SKM-1 (cell line): ENCODE measurements at regions not wholly inside any gene's neighbourhood (a gene's known extent, or its start where the extent isn't known, plus 50 kb on each side); places are given as distances from the start of the nearest gene placed in this dataset.

Source experiments
- DNase-seq: peaks from one replicate; lab custom pipeline; 2025; ENCODE audit not compliant: unreplicated experiment; lab: John Stamatoyannopoulos, UW

DNA sequence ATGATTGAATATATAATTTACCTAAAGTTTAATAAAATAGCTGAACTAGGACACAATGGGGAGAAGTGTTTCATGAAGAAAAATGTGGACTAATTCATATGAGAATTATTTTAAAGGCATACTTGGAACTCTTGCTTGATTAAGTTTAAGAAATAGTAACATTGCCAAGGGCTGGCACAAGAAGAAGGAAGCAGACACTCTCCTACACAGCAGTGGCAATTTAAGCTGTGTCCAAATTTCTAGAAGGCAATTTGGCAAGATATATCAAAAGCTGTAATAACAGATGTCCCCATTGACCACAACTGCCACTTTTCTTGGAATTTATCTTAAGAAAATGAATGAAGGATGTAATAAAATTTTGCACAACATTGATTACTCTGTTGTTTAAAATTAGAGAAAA lies 209.5 kb upstream of the S100G start:
- no peak for DNase-seq

DNA sequence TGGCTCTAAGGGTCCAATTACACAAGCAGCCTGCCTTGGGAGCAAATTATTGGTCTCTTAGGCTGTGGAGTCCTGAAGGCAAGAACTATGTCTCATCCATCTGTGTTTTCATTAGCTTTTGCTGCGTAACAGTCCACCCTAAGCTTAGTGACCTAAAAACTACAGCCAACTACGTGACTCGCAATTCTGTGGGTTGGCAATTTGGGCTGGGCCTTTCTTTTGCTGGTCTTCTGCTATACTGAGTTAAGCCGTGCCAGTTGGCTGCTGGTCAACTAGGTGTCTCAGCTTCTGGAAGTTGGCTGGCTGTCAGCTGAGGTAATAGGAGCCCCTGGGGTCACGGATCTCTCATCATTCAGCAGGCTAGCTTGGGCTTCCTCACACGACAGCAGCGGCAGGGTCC lies 205.6 kb upstream of the S100G start:
- DNase-seq = no peak

DNA sequence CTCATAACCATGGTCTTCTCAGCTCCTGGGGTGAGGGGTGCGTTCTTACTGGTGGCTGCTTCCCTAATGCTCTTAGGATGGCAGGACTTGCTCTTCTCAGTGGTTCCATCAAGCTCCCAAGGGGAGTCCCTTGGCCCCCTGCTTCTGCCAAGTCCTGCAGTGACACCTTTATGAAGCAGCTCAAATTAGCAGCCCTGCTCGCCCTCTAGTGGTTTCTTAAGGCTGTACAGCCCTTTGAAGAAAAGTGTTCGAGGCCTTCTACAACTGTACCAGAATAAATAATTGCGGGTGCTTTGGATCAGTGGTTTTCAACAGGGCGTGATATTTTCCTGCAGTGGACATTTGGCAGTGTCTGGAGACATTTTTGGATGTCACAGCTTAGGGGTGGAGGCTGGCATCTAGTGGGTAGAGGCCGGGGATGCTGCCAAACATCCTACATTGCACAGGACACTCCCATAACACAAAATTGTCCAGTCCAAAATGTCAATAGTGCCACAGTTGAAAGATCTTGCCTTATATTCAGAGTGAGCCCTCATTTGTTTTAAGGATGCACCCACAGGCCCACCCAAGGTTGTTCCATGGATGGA lies 204.7 kb upstream of the S100G start:
- DNase-seq = no peak

DNA sequence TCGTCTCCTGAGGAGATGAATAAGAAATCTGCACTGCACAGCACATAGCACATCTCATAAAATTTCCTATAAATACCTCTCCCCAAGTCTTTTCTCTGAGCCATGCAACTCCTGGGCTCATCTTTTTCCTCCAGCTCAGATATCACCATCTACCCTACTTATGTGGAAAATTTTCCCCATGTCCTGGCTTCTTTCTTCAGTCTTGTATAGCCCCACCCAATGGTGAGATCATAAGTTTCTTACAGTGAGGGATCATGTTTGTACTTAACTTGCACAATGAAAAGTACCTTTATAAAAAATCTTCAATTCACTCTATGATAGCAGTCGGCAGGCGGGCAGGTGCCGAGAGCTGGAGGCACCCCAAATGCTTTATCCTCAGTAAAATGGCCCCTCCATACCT lies 198.6 kb upstream of the S100G start:
- DNase-seq = no peak

DNA sequence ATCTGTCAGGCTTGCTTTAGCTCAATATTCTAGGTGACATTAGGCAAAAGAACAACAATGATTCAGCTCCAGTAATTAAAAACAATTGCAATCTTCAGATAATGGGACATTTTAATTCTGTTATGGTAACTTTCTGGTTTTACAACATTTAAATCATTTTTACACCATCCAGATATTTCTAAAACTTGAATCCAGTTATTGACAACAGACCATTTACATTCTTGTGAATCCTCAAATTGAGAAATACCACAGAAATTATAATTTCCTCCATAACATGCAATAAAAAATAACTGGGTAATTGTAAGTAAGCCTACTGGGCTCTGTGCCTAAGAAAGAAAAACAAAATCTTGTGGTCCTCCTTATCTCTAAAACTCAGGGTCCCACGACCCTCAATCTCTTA lies 195.0 kb upstream of the S100G start:
- DNase-seq = no peak

DNA sequence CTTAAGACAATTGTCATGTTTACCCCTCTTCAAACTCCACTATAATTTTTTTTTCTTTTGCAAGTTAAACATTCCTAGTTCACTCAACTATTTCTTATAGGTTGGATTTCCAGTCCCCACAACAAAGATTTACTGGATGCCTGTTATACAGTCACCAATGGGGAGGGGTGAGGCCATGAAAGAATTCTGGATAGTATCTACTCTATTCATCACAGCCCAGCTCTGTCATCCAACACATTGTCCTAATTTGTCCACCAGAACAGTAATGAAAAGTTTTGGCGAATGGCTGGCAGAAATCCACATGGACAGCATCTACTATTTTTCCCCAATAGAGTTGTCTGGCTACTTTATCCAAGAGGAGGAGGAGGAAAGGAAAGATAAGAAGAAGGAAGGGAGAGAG lies 192.7 kb upstream of the S100G start:
- DNase-seq = no peak

DNA sequence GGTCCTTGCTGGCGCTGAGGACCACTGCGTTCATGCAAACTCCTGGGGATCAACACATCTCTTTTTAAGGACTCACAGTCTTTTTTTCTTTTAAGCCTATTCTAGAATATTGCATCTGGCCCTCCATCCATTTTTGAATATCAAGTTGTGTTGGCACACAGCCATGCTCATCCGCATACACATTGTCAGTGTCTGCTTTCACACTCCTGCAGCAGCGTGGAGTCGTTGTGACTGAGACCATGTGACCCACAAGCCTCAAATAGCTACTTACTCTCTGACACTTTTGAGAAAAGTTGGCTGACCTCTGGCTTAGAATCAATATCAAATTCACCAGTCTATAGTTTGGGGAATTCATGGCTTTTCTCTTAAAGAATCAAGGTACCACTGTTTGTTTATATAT lies 191.8 kb upstream of the S100G start:
- no peak for DNase-seq

DNA sequence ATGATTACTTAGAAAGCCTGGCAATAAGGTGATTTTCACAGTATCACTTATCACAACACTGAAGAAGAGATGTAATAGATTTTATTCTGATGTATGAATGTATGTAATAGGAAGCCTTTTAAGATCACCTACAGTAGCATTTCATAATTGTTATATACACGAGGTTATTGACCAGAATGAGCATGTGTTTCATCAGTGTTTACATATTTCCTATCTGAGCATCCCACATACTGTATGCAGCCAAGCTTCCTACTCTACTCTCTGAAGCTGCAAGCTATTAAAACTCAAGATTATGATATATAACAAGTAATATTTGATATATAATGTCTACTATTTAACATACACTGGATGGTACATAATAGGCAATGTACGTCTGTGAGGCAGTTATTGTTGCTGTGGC lies 190.9 kb upstream of the S100G start:
- no peak for DNase-seq

DNA sequence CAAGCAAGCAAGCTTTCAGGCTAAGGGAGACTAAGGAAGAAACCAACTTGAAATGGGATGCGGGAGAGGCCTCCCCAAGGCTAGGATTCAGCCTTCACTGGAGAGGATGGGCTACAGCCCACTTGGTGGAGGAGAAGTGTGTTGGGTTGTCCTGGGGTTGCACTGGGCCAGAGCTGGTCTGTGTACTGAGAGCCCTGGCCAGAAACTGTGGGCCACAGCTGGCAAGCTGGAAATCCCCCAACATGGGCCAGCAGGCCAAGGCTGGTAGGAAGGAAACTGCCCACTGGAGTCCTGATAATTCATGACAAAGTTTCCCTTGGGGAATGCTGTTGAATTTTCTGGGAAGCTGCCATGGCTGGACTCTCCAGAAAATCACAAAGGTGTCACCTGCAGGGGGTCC lies 188.0 kb upstream of the S100G start:
- no peak for DNase-seq

DNA sequence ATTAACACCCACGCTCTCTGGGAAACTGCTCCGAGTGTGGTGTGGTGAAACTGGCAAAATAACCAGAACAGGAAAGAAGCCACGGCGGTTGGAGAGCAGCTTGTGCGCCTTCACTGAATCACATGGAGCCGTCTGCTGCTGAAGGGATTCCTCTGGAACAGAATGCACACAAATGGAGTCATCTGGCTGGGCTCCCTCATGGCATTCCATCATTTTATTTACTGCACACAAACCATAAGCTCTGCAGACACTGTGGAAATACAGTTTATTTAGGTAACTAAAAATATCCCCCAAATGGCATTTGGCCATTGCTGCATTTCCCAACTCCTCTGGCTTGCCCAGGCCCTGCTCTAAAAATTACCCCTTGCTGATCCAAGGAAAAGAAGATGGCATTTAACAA lies 187.0 kb upstream of the S100G start:
- no peak for DNase-seq

DNA sequence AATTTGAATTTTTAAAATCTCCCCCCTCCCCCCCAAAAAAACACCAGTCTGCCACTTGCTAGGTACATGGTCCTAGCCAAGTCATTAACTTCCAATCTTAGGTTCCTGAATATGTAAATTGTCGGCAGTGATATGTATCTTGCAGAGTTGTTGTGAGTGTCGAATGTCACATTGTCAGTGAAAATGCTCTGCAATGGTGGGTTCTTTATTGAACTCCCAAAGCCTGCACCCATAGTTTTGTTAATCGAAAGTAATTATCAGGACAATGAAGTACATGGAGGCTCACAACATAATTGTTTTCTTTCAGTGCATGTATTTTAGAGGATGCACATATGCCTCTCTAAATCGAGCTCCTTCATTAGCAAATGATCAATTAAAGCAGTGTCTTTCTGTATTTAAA lies 185.6 kb upstream of the S100G start:
- no peak for DNase-seq

DNA sequence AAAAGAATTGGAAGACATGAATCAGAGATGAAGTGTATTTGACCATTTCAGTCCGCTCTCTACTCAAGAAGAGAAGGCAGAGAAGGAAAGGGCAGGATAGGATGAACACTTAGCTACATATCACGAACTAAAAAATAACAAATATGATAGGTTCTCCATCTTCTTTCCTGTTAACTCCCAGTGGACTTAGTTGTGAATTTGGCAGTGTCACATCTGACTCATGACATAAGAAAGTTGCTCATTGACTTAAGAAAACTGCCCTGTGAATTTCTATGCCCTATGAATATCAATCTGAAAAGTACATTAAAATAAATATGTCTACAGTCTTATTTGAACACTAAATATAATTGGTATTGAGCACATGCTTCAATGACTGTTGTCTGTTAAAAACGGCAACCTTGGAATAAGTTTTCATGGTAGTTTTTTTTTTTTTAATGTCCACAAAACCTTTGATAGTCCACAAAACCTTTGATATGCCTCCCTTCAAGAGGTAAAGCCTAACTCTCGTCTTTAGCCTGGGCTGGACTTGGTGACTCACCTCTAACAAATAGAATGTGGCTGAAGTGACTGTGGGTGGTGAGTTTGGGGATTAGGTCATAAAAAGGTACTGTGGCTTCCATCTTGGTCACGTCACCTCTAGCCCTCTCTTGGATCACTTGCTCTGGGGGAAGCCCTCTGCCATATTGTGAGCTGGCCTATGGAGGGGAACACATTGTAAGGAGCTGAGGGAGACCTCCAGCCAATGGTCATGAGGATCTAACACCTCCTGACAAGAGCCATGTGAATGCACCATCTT lies 184.7 kb upstream of the S100G start:
- no peak for DNase-seq

DNA sequence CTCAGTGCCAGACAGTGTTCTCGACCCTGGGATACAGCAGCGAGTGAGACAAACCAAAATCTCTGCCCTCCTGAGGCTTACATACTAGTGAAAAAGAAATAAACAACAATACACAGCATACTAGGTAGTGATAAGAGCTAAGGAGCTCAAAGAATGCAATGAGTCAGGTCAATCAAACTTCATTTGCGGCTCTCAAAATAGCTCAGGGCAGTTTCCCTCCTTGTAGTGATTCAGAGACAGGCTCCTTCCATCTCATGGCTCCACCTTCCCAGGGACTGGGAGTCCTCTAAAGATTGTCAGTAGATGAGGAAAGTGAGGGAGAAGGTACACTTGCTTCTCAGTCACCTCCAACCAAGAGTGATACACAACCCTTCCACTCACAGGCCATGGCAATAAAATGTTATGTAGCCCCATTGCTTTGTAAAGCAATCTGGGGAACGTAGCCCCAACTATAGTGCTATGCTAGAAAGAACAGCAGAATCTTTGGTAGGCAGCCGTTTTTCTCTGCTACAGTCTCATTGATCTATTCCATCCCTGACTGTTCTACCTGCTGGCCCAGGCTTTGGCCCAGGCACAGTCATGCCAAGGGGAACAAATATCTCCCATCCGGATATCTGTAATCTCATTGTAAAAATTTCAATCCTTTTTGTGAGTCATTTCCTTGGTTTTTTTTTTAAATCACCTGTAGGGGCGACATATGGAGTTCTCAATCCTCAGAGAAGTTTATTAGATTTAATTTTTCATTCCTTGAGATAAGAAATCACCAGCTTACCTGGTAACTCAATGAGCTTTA lies 183.1 kb upstream of the S100G start:
- no peak for DNase-seq

DNA sequence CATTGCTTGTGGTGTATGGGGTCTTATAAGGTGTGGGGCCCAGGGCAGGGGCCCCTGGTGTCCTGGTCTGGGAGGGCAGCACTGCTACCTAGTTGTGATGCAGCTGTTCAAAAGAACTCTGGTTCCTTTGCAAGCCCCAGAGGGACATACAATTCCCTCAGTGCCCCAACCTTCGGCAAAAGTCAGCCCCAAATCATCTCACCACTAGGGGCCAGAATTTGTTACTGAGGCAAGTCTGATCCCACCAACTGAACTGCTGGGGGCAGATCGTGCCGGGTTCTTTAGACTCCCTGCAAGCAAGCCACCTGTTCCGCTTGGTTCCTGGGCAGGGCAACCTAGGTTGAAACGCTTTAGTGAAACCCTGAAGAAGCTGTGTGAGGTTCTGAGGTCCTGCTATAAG lies 180.1 kb upstream of the S100G start:
- no peak for DNase-seq

DNA sequence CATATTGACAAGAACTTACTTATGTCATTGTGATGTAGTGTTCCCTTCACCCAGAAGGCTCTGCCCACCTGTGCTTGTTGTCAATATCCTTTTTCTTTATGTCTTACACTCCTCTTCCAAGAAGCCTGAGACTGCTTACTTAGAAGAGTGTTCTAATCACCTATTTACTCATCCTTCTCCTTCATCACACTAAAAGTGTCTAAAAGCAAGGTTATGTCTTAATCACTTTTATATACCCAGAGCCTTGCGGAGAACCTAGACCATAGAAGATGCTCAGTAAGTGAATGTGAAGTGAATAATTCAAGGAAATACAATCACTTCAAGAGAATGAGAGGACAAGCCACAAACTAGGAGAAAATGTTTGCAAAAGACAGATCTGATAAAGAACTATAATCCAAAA lies 177.6 kb upstream of the S100G start:
- no peak for DNase-seq

DNA sequence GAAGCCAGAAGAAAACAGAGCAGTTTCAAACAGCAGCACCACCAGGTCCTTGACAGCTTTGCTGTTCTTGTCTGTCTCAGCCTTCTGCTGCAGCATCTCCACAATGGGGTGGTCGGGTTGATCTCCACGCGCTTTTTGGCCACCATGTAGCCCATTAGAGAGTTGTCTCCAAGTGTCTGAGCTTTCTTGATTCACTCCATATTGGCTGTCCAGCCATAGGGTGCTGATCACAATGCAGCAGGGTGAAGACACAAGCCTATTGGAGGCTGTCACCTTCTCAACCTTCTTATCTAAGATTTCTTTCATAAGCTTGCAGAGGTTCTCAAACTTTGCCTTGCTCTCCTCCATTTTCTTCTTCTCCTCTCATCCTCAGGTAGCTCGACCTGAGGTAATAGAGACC lies 175.4 kb upstream of the S100G start:
- DNase-seq = no peak

DNA sequence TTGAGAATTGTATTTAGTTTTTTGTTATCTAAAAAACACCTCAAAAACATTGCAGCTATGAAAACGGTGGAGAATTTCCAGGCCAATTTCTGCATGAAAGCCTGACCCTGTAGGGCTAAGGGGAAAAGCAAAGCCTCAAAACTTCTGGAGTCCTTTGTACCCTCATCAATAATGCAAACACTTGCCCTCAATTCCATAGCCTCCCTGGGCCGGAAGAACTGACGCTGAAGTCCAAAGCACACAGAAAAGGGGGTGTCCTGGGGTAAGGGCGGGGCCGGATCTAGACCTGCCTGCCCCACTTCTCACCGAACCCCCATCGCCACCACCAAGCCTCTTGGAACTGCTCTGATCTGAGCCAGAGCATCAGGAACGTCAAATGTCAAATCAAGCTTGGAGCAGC lies 173.9 kb upstream of the S100G start:
- no peak for DNase-seq

DNA sequence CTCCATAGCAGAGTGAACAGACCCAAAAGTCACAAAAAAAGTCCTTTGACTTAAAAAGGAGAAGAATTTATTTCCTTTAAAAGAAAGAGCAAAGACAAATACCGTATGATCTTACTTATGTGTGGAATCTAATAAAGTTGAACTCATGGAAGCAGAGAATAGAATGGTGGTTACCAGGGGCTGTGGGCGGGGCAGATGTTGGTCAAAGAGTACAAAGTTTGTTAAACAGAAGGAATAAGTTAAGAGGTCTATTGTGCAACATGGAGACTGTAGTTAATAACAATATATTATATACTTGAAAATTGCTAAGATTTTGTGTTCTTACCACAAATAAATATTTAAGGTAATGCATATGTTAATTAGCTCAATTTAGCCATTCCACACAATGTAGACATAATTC lies 173.3 kb upstream of the S100G start:
- no peak for DNase-seq

DNA sequence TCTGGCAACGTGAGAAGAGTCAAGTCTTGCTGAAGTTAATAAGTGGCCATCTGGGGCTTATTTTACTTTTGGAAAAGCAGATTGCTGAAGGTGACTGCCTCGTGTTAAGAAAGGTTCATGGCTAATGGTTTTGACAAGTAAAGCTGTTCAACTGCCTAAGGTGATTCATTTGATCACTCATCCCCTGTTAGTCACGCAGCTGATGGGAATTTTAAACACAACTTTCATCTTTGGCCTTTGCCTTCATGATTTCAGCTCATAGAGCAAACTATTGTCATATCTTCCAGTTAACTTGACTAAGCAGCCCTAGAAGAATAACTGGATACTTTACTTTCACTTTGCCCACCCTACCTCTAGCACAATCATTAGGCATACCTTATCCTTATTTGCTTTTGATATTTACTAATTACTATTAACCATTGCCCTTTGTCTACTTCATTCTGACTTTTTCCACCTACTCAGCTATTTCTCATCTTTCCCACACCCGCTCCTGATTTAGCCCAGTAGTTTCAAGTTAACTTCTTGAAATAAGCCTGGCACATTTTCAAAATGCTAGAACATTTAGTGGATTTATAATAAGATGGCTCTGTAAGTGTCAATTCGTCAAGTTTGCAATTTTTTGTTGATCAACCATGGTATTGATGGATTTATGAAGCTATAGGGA lies 170.6 kb upstream of the S100G start:
- DNase-seq = no peak

DNA sequence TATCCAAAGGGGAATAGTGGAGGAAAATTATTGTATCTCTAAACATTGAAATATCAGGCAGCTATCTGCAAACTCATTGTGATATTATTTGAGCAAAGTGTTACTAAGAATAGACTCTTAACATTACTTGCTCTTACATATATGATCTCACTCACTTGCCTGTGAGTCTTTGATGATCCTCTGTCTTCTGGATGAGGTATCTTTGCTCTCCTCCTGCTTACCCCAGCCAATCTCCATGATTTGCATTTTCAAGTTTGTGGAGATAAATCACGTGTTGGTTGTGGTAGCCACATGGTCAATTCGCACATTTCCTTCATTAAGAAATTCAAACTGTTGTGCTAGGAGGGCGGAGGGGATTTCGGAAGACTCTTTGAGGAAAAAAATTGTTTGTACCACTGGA lies 169.9 kb upstream of the S100G start:
- DNase-seq = no peak

DNA sequence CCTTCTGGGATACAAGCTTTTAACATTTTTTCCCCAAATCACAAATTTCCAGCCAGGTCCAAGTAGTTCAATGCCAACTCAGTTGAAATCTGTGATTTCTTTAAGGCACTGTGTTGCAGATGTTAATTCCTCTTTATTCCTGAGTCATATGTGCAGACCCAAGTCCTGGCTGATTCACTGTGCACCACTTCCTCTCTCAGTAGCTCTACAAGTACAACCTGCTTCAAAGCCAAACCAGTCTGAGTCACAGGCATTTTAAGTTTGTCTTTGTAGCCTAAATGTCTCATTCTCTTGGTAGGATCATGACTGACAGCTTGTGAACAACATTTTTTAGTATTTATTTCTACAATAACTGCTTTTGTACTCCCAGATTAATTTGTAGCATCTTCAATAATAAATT lies 165.6 kb upstream of the S100G start:
- peak; percentile 4 for DNase-seq
